ENCODE measurements at regions not wholly inside any gene's neighbourhood (a gene's known extent, or its start where the extent isn't known, plus 50 kb on each side); places are given as distances from the start of the nearest gene placed in this dataset.

- no peak for TF ChIP-seq CTCF (IDR thresholded peaks at IDR 0.05; ENCODE audit: insufficient read depth, missing control alignments)
- DNase-seq (ENCODE audit: insufficient read length, low spot score): no peak
- no peak for FAIRE-seq
These were observed 220.6 kb upstream of the RPL38 start for GRCh38 chr17:73982871-73983270.

GRCh38 chr17:73983621-73984400, 219.7 kb upstream of the RPL38 start:
- FAIRE-seq (no peak), DNase-seq (ENCODE audit: insufficient read length, low spot score) (no peak)
- no peak for TF ChIP-seq CTCF (IDR thresholded peaks at IDR 0.05; ENCODE audit: insufficient read depth, missing control alignments)

GRCh38 chr17:73984941-73985340, 218.5 kb upstream of the RPL38 start:
- no peak for TF ChIP-seq CTCF (IDR thresholded peaks at IDR 0.05; ENCODE audit: insufficient read depth, missing control alignments)
- DNase-seq (ENCODE audit: insufficient read length, low spot score): no peak
- no peak for FAIRE-seq

GRCh38 chr17:73985466-73986015, 217.9 kb upstream of the RPL38 start:
- DNase-seq (ENCODE audit: insufficient read length, low spot score) (no peak), FAIRE-seq (no peak)
- no peak for TF ChIP-seq CTCF (IDR thresholded peaks at IDR 0.05; ENCODE audit: insufficient read depth, missing control alignments)

- FAIRE-seq: no peak
- DNase-seq (ENCODE audit: insufficient read length, low spot score): no peak
- no peak for TF ChIP-seq CTCF (IDR thresholded peaks at IDR 0.05; ENCODE audit: insufficient read depth, missing control alignments)
These were observed 216.8 kb upstream of the RPL38 start for GRCh38 chr17:73986641-73987177.

- FAIRE-seq (no peak), DNase-seq (ENCODE audit: insufficient read length, low spot score) (no peak)
- no peak for TF ChIP-seq CTCF (IDR thresholded peaks at IDR 0.05; ENCODE audit: insufficient read depth, missing control alignments)
These were observed 216.1 kb upstream of the RPL38 start for GRCh38 chr17:73987395-73987794.
